ENCODE measurements at regions not wholly inside any gene's neighbourhood (a gene's known extent, or its start where the extent isn't known, plus 50 kb on each side); places are given as distances from the start of the nearest gene placed in this dataset.

- TF ChIP-seq YY1 (IDR thresholded peaks at IDR 0.05; ENCODE audit: insufficient read depth, insufficient read length) (no peak), ZNF274 (IDR thresholded peaks at IDR 0.05; ENCODE audit: low read depth, low read length) (no peak), SUZ12 (IDR thresholded peaks at IDR 0.05; ENCODE audit: extremely low read depth, insufficient read depth, insufficient read length) (no peak)
Observed at GRCh38 chr2:118372886-118373830, 284.9 kb downstream of the INSIG2 start.

Data from NT2/D1 (cell line).